Limb (tissue), 2 donors: ENCODE measurements at regions not wholly inside any gene's neighbourhood (a gene's known extent, or its start where the extent isn't known, plus 50 kb on each side); places are given as distances from the start of the nearest gene placed in this dataset.
"Not testable (repeated sequence)": the region's sequence is repeated elsewhere in the genome, so short reads cannot be mapped to it uniquely, and the experiment has no call there.

ENCODE experiments used
- DNase-seq, 2 donors: peaks; one replicate each; pipeline ENCODE4 v3.0.0-alpha.2; 2016; ENCODE audit errors: extremely low spot score in 2 of 2

GRCh38 chr6:4357660-4358152 is 222.3 kb upstream of the ECI2 start:
- not testable (repeated sequence) for DNase-seq

DNA sequence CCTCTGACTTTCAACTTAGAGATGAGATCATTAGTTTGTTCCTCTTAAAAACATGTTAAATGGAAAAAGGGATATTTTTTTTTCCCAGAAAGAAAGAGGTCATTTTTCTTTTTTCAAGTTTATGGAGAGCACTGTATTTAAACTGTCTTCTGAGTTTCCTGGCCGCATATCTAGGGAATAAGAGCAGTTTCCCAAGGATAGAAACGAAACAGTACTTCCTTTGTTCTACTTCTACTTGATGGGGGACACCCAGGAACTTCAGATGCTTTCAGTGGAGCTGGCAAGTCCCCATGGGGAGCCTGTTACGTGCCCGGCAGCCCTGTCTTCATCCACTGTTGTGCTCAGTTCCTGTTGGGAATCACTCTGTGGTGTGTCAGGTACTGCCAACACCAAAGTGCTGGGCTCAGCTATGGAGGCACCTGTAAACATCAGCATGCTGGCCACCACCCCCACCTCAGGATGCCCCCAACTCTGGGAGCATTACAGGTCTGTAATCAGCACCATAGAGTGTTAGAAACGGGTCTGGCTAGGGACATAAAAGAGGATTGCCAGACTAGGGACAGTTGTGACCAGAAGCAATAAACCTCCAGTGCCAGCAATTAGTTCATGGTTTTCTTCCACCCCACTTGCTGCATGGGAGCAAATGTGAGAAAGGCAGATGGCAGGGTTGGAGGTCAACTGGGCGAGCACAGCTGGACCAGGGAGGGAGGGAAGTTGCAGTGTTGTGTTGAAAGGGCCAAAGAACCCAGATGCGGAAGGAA is 221.7 kb upstream of the ECI2 start:
- no peak for DNase-seq

DNA sequence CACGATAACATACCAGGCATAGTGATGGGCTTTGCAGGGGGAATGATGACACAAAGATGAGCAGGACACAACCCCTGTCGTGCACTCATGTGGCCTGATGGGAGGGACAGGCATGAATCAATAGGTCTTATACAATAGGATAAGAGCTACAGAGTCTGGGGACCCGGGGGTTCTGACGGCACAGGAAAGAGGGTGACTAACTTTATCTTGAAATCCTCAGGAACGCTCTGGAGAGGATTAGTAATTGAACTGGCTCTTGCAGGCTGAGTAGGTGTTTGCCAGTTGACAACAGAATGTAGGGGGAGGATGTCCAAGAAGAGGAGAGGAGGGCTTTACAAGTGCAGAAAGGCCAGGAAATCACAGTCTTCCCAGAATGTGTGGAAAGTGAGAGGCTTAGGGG is 219.9 kb upstream of the ECI2 start:
- no peak for DNase-seq

DNA sequence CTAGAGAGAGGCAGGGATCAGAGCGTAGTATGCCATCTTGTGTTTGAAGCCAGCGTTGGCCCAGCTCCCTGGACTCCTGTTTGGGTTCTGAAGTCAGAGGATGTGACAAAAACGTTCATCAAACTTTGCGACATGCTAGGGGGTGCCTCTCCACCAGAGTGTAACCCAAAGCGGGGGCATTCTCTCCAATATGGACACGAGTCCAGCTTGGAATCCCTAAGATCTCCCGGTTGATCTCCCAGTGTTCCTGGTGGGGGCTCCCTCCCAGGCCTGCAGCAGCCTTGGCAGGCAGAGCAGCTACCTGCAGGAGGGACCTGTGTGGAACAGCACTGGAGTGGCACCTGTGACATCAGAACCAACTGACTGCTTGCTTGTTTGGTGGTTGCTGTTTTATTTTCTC is 218.8 kb upstream of the ECI2 start:
- no peak for DNase-seq

DNA sequence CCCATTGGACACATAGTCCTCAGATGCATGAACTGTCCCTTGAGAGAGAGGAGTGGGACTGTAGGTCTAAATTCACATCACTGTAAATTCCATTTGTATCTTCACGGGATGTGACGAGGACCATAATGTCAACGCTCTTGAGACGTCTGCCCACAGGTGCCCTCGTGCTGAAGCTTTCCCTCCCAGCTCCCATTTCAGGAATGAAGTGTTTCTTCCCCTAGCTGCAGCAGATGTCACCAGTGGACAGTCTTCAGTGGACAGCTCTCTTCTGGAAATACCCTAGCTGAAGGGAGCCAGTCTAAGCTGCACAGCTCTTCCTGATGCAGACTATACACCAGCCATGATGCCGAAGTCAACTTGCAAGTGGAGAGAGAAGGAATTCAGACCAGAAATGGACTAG is 217.4 kb upstream of the ECI2 start:
- DNase-seq: no peak

DNA sequence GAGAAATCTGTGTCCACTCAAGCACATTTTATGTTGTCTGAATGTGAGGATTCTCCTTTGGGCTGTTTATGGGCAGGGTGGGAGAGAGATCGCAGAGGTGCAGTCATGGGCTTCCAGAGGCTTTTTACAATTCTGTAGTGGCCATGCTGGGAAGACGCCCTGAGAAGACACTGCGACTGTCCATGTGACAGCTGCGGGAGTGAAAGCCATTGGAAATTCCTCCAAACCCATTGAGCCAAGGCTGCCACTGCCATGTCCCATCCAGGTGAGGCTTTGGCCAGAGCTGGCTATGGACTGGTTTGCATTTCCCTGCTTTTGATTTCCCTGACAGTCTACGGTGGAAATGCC is 216.9 kb upstream of the ECI2 start:
- no peak for DNase-seq

DNA sequence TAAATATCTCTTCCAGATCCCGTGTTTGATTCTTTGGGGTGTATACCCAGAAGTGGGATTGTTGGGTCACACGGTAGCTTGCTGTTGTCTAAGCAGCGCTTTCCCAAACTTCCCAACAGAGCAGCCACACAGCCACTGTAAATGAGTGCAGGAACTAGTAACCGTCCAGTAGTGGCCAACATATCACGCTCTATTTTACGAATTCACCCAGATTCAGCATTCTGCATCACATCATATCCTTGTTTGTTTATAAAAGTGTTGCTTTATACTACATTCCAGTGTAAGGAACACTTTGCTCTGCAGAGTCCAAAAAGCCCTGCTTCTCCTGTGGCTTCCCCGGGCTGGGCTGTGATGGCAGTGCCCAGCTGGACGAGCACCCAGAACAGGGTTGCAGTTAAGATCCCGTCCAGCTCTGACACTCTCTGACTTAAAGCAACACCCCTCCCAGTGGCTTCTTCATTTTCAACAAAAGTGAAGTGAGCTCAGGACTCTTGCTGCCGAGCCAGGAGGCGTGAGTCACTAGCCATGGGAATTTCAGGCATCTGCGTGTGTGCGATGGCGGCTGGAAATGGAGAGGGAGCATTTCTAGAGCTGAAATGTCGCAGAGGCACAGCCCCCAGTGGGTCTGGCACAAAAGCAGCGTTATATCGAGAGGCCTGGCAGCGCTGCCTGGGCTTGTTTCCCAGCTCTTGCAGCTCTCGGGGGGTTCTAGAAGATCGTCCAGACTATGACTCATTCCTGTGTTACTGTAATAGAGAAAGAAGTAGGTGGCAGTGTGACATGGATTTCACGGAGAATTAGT is 216.3 kb upstream of the ECI2 start:
- peak; percentile 57 to 61 for DNase-seq

- no peak for DNase-seq
These were observed 215.5 kb upstream of the ECI2 start for GRCh38 chr6:4350567-4351519.

GRCh38 chr6:4349931-4350330 is 214.6 kb upstream of the ECI2 start:
- DNase-seq: no peak

DNA sequence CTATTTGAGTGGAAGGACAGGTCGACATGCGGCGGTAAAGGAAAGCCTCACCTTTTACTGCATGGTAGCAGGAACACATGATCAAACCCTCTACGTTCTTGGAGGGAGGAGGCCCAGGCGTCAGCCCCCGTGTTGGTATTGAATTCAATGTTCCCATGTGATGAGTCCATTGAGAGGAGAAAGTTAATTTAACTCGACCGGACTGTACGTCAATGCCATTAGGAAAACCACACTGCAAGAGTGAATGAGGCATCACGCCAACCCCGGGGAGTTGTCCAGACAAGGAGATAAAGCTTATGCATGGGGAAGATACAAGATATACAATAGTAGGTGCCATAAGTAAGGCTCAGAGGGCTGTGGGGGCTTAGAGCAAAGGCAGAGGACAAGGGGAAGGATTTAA is 213.9 kb upstream of the ECI2 start:
- DNase-seq: no peak

DNA sequence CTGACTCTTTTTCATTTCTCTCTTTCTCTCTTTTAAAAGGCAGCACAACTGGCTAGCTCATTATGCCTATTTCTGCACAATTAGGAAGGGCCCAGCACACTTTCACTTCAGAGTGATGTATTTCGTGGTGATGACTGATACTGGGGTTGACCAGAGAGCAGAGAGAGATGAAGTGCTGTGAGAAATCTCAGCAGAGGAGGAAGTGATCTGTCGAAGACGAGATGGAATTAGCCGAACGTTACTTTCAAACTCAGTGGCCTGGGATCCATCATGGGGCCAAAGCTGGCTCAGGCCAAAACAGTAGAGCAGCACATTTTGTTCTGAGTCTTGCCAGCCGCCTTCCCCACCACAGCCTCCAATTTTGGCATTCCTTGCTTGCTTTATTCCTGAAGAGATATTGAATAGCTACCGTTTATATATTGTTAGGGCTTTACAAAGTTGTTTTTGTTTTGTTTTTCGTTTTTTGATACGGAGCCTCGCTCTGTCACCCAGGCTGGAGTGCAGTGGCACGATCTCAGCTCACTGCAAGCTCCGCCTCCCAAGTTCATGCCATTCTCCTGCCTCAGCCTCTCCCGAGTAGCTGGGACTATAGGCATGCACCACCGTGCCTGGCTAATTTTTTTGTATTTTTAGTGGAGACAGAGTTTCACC is 213.2 kb upstream of the ECI2 start:
- DNase-seq: no peak

- no peak for DNase-seq
These were observed 212.5 kb upstream of the ECI2 start for GRCh38 chr6:4347877-4348276.

DNA sequence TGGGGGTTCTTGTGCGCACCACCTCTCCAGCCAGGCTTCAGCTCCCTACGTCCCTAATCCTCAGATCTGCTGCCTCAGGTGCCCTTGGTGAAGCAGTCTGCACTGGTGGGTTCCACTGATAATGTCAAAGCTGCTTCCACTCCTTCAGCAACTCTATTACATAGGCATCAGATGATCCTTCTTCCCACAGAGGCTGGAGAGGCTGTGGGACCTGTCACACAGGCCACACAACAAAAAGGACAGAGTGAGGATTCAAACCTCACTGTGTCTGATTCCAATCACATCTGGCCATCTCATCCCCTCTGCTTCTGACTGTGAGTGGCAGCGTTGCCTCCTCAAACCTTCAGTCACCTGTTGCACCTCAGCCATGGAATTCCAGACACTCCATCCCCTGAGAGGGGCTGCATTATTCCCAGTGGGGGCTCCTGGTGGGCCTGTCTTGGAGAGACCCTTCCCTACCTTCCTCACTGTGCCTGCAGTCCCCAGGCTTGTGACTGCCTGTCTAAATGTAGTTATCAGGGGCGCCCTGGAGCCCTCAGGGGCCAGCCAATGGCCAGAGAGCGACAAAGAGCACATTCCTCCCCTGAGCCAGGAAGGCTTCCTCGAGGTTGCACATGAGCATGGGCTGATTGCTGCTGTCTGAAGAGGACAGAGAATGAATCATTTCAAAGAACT is 211.4 kb upstream of the ECI2 start:
- no peak for DNase-seq

- DNase-seq: no peak
These were observed 210.2 kb upstream of the ECI2 start for GRCh38 chr6:4345543-4345942.

DNA sequence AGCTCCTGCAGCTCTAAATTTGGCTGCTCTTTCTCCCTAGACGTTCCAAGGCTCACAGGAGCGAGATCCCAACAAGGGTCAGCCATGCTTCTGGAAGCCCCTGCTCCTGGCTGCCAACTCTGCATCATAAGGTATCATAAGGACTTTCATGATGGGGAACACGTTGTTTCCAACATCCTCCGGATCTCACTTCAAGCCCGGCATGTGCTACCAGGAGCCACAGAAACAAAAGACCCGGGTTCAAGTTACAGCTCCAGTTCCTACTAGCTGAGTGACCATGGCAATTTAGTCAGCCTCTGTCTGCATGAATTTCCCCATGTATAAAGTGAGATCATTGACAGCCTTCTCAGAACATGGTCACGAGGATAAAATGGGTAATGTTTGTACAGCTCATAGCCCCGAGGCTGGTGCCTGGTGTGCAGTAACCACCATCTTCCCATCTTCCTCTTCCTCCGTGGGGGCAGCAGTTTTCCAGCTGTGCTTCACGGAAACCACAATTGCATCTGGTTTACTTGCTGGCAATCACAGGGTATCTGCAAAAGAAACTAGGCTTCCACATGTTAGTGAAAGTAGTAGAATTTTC is 209.0 kb upstream of the ECI2 start:
- DNase-seq: no peak

GRCh38 chr6:4342407-4343137 is 207.2 kb upstream of the ECI2 start:
- no peak for DNase-seq

GRCh38 chr6:4341078-4341797 is 205.9 kb upstream of the ECI2 start:
- no peak for DNase-seq

DNA sequence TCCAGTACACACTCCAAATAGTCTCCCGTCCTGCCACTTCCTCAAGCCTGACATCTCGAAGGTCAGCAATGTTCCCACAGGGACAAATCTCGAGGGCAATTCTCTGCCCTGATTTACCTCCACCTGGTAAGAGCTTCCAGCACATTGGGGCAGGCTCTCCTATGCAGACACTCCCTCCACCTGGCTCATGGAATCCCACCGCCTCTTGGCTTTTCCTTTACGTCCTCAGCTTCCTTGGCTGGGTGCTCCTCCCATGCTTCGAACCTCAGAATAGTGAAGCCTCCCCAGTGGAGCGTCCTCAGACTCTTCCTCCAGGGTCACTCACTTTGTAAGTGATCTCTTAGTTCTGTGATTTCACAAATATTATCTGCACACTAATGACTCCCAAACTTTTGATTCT is 205.2 kb upstream of the ECI2 start:
- no peak for DNase-seq

DNA sequence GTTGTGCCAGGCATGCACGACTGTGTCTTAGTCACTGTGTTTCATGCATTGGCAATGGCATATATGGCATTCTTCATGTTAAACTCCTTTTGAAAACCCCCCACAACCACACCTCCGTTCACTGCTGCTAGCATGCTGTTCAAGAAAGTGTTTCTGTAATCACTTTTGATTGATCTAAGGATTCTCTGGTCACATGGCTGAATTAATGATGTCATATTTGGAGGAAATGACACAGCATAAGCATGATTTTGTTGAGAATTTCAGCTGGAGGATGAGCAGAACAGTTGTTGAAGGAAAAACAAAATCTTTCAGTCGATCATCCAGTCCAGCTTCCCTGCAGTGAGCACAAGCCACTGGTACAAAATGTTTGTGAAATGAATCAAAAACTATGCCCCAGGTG is 203.5 kb upstream of the ECI2 start:
- DNase-seq: no peak
